ENCODE measurements at regions not wholly inside any gene's neighbourhood (a gene's known extent, or its start where the extent isn't known, plus 50 kb on each side); places are given as distances from the start of the nearest gene placed in this dataset.

GRCh38 chr20:55175081-55175480 is 699.7 kb downstream of the DOK5 start:
- no peak for TF ChIP-seq CTCF (IDR thresholded peaks at IDR 0.05)
- no peak for TF ChIP-seq POLR2AphosphoS5 (IDR thresholded peaks at IDR 0.05; ENCODE audit: insufficient read depth in 1 of 2, low read depth in 1 of 2)
- TF ChIP-seq POLR2A (IDR thresholded peaks at IDR 0.05) = no peak

Measured in vagina (tissue), 2 donors.